RPMI7951 (cell line): ENCODE measurements at regions not wholly inside any gene's neighbourhood (a gene's known extent, or its start where the extent isn't known, plus 50 kb on each side); places are given as distances from the start of the nearest gene placed in this dataset.
A peak's percentile ranks its signal among the peaks of the same experiment; 100 is the strongest.

Source experiments
- DNase-seq: peaks from one replicate; pipeline ENCODE4 v3.0.0-alpha.2; 2012; ENCODE audit warnings: low read depth

- no peak for DNase-seq
These were observed 592.6 kb downstream of the SLC4A3 start for GRCh38 chr2:220220009-220220408.

GRCh38 chr2:220221992-220222391 is 594.6 kb downstream of the SLC4A3 start:
- no peak for DNase-seq

GRCh38 chr2:220224691-220225543 is 597.5 kb downstream of the SLC4A3 start:
- DNase-seq = peak; percentile 96

- DNase-seq = peak; percentile 72
These were observed 598.6 kb downstream of the SLC4A3 start for GRCh38 chr2:220226076-220226475.

GRCh38 chr2:220226546-220226945 is 599.1 kb downstream of the SLC4A3 start:
- no peak for DNase-seq

GRCh38 chr2:220227266-220227920 is 600.0 kb downstream of the SLC4A3 start:
- peak; percentile 39 for DNase-seq

- DNase-seq = peak; percentile 99
These were observed 601.0 kb downstream of the SLC4A3 start for GRCh38 chr2:220228310-220229006.

- no peak for DNase-seq
These were observed 613.2 kb downstream of the SLC4A3 start for GRCh38 chr2:220240641-220241040.

- DNase-seq = no peak
These were observed 614.0 kb downstream of the SLC4A3 start for GRCh38 chr2:220241423-220241822.

GRCh38 chr2:220243571-220243970 is 616.1 kb downstream of the SLC4A3 start:
- peak; percentile 61 for DNase-seq

GRCh38 chr2:220246386-220246785 is 619.0 kb downstream of the SLC4A3 start:
- peak; percentile 72 for DNase-seq

GRCh38 chr2:220247588-220248350 is 620.3 kb downstream of the SLC4A3 start:
- no peak for DNase-seq

GRCh38 chr2:220259662-220260061 is 632.2 kb downstream of the SLC4A3 start:
- no peak for DNase-seq

- no peak for DNase-seq
These were observed 635.9 kb downstream of the SLC4A3 start for GRCh38 chr2:220263300-220263699.

GRCh38 chr2:220269367-220269766 is 641.9 kb downstream of the SLC4A3 start:
- DNase-seq = no peak

- DNase-seq = no peak
These were observed 643.1 kb downstream of the SLC4A3 start for GRCh38 chr2:220270481-220271070.

GRCh38 chr2:220272656-220273055 is 645.2 kb downstream of the SLC4A3 start:
- DNase-seq = no peak

GRCh38 chr2:220273082-220273481 is 645.7 kb downstream of the SLC4A3 start:
- DNase-seq = no peak

GRCh38 chr2:220275454-220275853 is 648.0 kb downstream of the SLC4A3 start:
- no peak for DNase-seq

- no peak for DNase-seq
These were observed 649.5 kb downstream of the SLC4A3 start for GRCh38 chr2:220276741-220277444.
